DMS 273 (cell line): ENCODE measurements at regions not wholly inside any gene's neighbourhood (a gene's known extent, or its start where the extent isn't known, plus 50 kb on each side); places are given as distances from the start of the nearest gene placed in this dataset.
"Not testable (repeated sequence)": the region's sequence is repeated elsewhere in the genome, so short reads cannot be mapped to it uniquely, and the experiment has no call there.

Experiments
- DNase-seq: peaks from one replicate; lab custom pipeline; 2025; ENCODE audit not compliant: unreplicated experiment; lab: John Stamatoyannopoulos, UW

DNA sequence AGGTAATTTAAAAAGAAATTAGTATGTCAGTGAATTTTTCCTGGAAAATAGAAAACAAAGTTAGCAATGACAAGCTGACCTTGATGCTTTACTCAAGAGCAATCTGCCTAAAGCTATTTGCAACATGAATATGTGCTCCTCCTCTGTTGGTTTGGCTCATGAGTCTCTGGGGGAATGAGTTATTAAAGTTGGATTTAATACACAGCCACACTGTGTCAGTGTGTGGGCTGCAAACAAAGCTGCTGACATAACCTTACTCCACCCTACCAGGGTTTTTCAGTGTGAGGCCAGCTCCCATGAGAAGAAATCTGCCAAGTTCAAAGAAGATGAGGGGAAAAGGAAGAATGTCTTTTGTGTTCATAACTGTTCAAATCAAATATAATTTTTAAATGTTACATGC is 280.5 kb downstream of the TLL1 start:
- no peak for DNase-seq

DNA sequence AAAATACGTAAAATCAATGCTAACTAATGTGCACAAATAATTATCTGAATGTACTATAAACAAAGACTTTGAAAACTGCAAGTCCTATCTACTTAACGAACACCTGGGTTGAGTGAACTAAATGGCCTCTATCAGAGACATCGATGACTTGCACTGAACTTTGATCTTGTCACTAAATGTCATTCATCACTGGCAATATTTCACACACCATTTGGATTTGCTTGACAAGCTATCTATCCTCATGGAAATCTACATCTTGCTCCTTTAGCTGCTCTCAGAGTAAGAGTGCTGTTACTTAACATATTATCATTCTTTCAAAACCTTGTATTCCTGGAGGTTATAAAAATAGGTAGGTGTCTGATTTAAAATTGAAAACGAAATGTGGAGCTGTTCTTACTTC is 289.3 kb downstream of the TLL1 start:
- no peak for DNase-seq

DNA sequence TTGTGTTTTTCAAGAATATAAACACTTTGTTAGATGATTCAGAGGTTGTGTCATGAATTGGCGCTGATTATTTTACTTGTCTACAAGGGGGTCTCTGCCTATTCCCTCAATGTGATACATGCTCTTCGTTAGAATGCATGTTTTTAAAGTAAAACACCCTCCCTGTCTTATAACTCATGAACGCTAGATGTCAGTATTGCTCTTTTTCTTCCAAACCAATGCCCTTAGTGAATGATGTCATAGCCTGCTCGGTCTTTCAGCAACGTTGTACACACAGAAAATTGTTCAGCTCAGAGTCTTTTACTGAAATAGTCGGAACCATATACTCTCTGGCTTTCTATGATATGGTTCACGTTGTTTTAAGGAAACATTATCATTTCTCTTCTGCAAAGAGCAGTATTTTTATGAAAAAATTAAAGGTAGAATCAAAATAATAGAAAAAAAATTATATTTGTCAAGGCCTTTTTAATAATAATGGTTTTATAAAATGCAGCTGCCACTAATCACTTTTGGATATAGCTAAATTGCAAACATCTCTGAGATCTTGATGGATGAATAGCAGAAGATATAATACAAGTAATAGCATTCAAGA is 292.9 kb downstream of the TLL1 start:
- peak; percentile 69 for DNase-seq

DNA sequence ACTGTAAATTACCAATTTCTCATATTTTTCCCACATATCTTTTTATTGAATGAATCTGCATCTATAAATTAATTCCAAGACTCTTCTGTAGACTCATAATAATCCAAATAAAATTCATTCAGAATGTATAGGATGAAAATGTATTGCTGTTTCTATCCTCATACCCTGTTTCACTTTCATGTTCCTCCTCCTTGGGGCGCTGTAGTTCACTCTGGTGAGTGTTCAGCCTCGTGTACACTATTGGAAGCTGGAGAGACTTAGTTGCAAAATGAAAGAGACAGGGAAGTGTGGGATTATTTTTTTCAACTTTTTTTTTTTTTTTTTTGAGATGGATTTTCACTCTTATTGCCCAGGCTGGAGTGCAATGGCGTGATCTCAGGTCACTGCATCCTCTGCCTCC is 296.1 kb downstream of the TLL1 start:
- DNase-seq: peak; percentile 12

DNA sequence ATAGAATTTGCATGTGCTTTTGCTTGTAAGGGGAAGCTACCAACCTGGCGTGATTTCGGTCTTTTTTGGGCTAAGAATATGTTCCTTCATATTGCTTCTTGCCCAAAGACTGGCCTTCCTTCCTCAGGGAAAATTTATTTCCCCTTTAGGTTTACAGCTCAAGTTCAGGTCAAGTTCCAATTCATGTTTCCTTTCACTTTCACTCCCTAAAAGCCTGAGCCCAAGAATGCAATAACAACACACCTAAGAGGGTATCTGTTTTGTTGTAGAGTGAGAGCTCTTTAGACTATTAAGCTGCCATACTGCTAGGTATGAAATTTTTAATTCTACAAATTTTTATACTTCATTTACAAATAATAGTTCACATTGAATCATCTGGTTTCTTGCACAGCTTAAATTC is 299.6 kb downstream of the TLL1 start:
- no peak for DNase-seq

DNA sequence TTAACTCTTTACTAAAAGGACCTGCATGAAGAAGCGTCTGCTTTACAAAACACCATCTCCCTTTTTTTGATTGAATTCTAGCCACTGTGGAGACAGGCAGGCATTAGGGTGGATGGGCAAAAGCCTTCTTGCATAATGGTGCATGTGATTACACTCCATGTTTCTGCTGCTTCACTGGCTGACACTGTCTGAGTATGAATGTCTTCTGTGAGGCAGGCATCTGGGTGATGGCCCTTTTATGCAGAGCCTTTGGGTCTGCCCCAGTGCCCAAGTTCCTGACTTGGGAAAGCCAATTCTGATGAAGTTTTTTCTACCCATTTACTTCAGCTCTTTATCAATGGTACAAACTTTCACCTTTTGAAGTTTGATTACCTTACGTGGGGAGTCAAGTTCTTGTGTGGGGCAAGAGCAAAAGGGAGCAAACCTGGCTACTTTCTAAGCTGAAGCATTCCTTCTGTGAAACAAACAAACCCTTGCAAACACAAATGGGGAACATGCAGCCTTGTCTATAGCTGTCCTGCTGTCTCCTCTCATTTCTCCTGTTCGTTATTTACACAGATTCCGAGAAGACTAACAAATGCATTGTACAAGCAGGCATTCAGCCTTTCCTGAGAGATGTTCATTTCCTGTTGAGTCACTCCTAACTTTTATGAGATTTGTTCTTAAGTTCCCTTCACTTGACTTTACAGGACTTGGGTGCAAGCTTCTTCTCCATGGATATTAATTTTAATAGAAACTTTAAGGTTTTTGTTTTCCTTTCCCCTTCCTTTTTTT is 301.9 kb downstream of the TLL1 start:
- no peak for DNase-seq

DNA sequence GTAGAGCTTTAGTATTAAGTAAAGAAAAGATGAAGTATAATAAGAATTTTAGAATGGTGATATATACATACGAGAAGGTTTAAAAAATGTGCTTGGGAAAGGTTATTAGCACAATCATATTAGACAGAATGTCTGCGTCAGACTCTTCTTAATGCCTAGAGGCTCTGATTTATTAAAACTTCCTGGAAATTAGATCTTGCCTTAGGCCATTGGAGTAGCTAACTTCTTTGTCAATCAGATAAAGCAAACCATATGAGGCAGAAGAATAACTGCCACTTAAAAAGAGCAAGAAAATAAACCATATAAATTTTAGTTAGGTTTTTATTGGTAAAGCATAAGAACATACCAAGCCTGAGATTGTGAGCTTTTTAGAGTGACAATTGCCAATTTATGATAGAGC is 309.1 kb downstream of the TLL1 start:
- DNase-seq: no peak

DNA sequence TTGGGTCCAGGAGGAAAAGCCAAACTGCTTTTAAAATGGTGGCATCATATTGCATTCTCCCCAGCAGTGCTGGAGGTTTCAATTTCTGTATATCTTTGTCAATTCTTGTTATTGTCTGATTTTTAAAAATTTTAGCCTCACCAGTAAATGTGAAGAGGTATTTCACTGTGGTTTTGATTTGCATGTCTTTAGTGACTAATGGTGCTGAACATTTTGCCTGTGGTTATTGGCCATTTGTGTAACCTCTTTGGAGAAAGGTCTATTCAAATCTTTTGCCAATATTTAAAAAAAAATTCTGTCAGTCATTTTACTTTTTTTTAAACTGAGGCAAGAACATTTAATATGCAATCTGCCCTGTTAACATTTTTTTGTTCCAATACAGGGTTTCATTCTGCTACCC is 322.1 kb downstream of the TLL1 start:
- no peak for DNase-seq

DNA sequence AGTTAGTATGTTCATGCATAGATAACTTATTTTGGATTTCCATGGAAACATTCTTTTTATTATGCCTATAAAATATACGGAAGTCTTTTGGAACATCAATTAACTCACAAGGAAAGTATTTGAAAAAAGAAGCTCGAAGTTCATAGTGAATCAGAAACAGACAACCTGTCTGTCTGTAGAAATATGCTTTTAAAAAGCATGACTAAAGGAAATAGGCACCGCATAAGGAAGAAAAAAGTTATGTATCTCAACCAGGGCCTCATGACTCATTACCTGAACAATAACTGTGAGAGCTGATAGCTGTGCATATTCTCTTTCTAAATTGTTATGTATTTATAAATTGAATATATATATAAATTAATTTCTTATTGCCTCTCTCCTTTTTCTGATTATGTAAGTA is 324.1 kb downstream of the TLL1 start:
- DNase-seq: no peak

DNA sequence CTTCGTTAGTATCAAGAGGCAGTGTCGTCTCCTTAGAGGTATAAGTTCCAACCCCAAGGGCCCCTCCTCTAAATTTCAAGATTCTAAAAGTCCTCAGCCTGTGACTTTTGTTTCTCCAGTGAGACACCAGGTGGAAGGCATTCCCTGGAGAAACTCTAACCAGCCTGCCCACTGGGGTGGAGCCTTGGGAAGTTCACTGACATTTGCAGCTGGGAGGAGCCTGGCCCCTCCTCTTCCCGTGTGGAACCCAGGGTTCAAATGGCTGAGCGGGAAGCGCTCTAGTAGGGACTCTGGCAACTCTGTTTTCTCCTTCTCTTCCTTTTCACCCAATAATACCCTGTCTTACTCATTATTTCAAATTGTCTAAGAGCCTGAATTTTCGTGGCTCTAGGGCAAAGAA is 325.0 kb downstream of the TLL1 start:
- DNase-seq: no peak

DNA sequence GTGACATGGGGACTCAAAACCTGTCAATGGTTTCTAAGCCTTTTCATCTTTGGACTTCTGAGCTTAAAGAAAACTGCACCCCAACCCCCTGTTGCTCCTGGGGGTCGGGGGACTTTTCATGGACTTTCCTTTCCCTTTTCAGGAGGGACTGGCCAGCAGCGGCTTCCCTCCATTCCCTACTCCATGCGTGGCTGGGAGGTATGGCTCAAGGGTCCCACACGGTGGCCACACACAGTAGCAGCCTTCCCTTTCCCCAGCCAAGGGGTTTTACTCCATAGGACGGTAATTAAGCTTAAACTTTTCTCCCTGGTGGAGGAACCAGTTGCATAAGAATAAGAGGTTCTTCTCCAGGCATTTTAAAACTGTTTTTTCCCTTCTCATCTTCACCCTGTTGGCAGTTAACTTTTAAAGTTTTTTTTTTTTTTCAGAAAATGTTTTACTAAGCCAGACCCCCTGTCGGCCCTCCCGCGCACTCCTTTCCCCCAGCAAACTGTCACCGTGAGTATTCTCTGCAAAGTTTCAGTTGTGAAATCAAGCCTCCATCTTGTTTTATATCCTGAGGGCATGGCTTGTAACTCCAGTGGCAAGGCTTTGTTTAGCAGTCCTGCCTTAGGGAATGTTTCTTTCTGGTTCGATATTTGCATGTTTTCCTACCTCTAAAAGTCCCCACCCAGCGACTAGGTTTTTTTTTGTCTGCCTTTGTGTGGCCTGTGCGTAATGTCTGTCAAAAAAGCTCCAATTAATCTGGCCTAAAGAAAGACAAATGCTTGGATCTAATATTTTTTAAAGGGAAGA is 325.7 kb downstream of the TLL1 start:
- no peak for DNase-seq

DNA sequence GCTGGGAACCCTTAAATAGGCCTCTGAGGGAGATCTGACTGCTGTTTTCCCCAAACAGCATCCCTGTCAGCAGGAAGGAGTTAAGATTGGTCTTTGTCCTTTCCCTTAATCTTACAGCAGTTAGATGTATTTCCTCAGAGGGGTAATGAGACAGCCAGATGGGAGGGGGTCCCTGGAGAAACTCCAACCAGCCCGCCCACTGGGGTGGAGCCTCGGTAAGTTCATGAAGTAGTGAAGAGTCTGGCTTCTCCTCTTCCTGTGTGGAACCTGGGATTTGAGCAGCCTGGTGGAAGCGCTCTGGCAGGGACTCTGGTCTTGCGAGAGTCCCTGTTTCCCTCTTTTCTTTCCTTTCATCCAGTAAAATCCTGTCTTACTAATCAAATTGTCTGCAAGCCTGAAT is 330.0 kb downstream of the TLL1 start:
- DNase-seq: no peak

DNA sequence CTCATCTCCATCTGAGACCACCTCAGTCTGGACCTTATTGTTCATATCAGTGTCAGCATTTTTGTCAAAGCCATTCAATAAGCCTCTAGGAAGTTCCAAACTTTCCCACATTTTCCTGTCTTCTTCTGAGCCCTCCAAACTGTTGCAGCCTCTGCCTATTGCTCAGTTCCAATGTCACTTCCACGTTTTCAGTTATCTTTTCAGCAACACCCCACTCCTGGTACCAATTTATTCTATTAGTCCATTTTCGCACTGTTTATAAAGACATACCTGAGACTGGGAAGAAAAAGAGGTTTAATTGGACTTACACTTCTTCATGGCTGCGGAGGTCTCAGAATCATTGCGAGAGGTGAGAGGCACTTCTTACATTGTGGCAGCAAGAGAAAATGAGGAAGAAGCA is 339.3 kb downstream of the TLL1 start:
- not testable (repeated sequence) for DNase-seq

DNA sequence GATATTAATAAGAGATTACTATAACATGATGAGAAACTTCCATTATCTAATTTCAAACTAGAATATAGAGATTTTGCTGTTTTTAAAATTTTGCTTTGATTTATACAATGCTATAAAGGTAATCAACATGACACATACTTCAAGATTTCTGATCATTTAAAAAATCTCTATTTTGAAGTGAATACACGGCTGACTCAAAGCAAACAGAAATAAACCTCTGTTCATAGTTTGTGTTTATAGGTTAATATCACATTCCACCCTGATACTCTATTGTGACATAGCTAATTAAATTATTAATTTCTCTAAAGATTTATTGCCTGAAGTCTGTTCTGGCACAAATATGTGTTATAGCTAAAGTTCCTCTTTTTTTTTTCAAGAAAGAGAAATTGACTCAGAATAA is 349.2 kb downstream of the TLL1 start:
- no peak for DNase-seq

DNA sequence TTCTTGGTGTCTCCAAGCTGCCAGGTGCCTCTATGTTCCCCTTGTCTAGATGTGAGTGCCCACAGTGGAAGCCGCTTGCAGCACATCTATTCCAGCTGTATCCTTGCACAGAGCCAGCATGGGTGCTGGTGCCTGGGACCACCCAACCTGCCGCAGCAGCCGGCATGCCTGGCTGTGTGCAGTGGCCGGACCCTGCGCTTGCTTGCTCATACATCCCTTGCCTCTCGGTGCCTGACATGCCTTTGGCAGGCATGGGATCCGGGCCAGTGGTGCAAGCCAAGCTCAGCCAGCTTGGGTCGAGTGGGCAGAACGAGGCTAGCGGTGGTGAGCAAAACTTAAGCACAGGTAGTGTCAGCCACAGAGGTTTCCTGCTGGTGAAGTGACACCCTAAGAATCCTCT is 355.1 kb downstream of the TLL1 start:
- DNase-seq: no peak

DNA sequence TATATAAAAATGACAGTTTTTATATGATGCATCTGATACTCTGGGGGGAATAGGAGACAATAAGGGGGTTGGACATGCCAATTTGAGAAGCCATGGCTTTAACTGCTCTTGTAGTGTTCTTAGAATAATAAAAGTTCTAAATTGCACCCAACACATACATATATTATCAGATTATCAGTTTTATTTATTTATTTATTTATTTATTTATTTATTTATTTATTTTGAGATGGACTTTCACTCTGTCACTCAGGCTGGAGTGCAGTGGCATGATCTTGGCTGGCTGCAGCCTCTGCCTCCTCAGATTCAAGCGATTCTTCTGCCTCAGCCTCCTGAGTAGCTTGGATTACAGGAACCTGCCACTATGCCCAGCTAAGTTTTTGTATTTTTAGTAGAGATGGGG is 356.8 kb downstream of the TLL1 start:
- DNase-seq: no peak

DNA sequence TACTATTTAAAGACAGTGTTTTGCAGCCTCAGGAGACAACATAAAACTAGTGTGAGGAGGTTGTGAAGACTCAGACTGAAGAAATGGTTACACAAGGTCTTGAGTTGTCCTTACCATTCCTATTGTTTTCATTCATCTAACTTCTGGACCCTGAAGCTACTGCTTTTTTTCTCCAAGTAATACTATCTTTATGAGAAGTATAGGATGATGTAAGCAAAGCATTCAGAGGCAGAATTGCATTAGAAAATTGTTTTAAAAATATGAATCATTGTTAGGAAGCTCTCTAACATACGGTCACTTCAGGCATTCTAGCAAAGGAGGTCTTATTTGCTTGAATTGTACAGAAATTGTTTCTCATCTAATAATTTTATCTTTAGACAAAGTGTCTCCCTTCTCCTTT is 357.8 kb downstream of the TLL1 start:
- DNase-seq: no peak

DNA sequence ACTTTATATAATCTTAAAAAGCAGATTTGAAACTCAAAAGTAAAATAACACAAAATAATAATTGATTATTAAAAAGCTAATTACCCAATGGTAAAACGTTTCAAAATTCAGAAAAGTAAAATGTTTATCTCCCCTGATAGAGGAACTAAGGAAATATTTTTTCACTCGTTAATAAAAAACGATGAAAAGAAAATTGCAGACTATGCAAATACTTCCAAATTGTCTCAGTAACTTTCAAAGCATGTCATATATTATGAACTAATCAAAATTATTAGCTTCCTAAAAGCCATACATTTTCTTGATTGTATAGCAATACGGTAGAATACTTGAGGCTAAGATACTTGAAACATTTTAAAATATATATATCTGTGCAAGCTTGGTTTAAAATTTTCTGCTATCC is 366.3 kb downstream of the TLL1 start:
- DNase-seq: no peak

DNA sequence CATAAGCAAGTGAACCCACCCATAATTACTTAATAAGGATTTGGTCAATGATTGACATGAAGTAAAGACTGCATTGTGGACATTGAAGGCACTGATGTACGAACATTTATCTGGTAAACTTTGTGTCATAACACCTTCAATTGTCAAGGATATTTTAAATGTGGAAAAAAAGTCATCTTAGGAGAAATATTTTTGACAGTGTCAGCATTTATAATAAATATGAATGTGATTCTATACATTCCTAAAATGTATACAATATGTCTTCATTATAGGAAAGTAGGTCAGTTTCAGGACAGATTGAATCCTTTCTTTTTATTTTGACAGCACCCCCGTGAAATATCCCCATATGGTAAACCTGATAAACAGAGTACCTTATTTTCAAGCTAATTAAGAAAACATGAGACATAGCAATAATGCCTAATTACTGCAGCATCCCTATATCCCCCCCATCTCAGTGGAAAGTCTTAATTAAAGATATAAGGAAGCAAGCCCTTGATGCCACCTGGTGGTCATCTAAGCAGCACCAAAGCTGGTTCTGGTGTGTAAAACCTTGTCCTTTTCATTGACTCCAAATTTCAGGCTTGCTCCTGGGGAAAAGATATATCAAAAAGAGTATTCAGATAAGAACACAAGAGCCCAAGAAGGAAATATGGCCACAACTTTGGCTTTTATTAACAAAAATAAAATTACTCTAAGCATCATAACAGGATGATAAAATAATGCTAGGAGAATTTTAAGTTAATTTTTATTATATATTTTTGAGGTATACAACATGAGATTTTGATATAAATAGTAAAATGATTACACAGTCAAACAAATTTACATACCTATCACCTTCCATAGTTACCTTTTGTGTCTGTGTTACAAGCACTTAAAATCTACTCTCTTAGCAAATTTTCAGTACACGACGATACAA is 379.7 kb downstream of the TLL1 start:
- DNase-seq: peak; percentile 20

DNA sequence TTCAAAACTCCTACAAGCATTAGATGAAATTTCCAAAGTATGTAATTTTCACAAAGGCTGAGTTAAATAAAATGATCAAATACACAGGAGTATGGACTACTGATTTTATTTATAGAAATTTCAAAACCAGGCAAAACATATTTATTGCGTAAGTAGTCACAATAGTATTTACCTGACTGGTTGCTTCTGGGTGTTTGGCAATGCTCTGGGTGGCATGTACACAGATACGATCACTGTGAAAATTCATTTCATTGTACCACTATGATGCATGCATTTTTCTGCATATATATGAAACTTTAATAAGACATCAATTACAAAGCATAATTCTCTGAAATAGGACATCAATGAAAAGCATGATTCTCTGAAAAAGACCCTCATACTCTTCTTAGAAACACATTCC is 384.2 kb downstream of the TLL1 start:
- DNase-seq: no peak

DNA sequence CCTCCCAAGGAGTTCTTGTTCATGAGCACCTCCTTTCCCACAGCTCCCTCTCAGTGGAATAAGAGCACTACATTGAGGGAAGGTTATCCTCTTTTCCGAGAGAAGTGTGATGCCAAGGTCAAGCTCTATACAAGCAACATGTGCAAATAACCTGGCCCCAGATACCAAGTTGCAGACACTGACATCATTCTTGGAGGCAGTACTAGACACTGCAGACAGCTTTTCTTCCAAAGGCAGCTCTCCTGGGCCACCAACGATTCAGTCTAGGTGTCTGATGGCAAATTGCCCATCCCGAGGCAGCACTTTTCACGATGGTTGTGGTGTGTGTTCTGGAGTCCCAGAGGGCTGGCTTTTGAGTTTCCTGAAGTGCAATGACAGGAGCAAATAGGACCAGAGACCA is 384.9 kb downstream of the TLL1 start:
- peak; percentile 0 for DNase-seq
